ENCODE measurements at regions not wholly inside any gene's neighbourhood (a gene's known extent, or its start where the extent isn't known, plus 50 kb on each side); places are given as distances from the start of the nearest gene placed in this dataset.

DNA sequence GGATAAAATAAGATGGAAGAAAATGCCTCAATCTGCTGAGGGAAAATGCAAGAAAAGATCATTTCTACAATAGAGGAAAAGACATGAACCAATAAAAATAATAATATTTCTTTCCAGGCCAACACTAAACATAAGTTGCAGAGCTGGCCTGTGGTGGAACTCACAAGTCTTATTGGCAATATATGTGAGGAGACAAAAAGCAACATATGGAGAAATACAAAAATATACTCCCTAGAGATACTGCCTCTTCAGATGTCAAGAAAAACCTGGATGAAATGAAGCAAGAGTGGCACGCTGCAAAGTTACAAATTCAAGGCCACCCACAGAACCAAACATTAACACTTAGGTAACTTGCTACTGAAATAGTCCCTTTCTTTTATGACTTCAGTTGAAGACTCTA lies 264.9 kb upstream of the FMN2 start:
- TF ChIP-seq EZH2 (IDR thresholded peaks at IDR 0.05; ENCODE audit: borderline replicate concordance, low read depth, low read length, poor library complexity, severe bottlenecking) = no peak
- TF ChIP-seq, protein P1, sequence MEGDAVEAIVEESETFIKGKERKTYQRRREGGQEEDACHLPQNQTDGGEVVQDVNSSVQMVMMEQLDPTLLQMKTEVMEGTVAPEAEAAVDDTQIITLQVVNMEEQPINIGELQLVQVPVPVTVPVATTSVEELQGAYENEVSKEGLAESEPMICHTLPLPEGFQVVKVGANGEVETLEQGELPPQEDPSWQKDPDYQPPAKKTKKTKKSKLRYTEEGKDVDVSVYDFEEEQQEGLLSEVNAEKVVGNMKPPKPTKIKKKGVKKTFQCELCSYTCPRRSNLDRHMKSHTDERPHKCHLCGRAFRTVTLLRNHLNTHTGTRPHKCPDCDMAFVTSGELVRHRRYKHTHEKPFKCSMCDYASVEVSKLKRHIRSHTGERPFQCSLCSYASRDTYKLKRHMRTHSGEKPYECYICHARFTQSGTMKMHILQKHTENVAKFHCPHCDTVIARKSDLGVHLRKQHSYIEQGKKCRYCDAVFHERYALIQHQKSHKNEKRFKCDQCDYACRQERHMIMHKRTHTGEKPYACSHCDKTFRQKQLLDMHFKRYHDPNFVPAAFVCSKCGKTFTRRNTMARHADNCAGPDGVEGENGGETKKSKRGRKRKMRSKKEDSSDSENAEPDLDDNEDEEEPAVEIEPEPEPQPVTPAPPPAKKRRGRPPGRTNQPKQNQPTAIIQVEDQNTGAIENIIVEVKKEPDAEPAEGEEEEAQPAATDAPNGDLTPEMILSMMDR (conservative IDR thresholded peaks at IDR 0.05; ENCODE audit: low read depth, low read length) = no peak
